ENCODE measurements at regions not wholly inside any gene's neighbourhood (a gene's known extent, or its start where the extent isn't known, plus 50 kb on each side); places are given as distances from the start of the nearest gene placed in this dataset.

GRCh38 chrX:77275392-77275791, 171.8 kb upstream of the FGF16 start:
- TF ChIP-seq CTCF (IDR thresholded peaks at IDR 0.05; ENCODE audit: low read depth, low read length) (no peak), EZH2phosphoT487 (IDR thresholded peaks at IDR 0.05; ENCODE audit: low read depth) (no peak)

All from OCI-LY3 (cell line).